HCT116 (cell line): ENCODE measurements at regions not wholly inside any gene's neighbourhood (a gene's known extent, or its start where the extent isn't known, plus 50 kb on each side); places are given as distances from the start of the nearest gene placed in this dataset.

Source experiments
- ATAC-seq: fragments of 200-7000 bp; cut with Tn5 transposase; 2 replicates; pipeline ENCODE4 v1.9.1; 2020; ENCODE audit warnings: mild to moderate bottlenecking, moderate library complexity
- BruUV-seq: library from RNA; stranded (reverse); fragments of 400-500 nt; replicated peaks from 2 replicates; lab custom pipeline; 2021; lab: Mats Ljungman, UMichigan
- CTCF ChIA-PET: fragments of 300-600 bp; sonication (Branson Sonifier 250); formaldehyde crosslinking; loops from one replicate; lab custom pipeline; 2021; ENCODE audit warnings: antibody characterized with exemption; lab: Charles Lee
- POLR2A ChIA-PET: fragments of 300-600, 350-600 bp; sonication (Branson Sonifier 250); formaldehyde crosslinking; loops from one replicate; lab custom pipeline; 2021; ENCODE audit warnings: antibody characterized with exemption; lab: Charles Lee
- RAD21 ChIA-PET, 2 experiments: fragments of 300-600 bp; sonication (Branson Sonifier 250); formaldehyde crosslinking; loops; one replicate each; lab custom pipeline; 2023; ENCODE audit warnings: low total read pairs in 2 of 2; ENCODE audit not compliant: uncharacterized antibody in 2 of 2, unreplicated experiment in 2 of 2, low non-redundant PET in 1 of 2; lab: Charles Lee
- DNase-seq: peaks from one replicate; pipeline ENCODE4 v3.0.0-alpha.2; 2010; ENCODE audit warnings: low read depth, low spot score
- H2AFZ ChIP-seq: fragments of 200-600 bp; shearing (Covaris generic), sonication (generic); 2 replicates; pipeline ENCODE4 v1.6.1; 2017; ENCODE audit warnings: low read depth, mixed run types, mixed read lengths, antibody characterized with exemption, low read length; ENCODE audit not compliant: poor library complexity, severe bottlenecking
- H3K27ac ChIP-seq: 2 replicates; pipeline ENCODE4 v1.5.1; 2012; ENCODE audit warnings: low read depth, low read length
- H3K27me3 ChIP-seq: fragments of 200-600 bp; sonication (generic); 2 replicates; pipeline ENCODE4 v1.6.1; 2016; ENCODE audit warnings: mixed run types, low read length, mixed read lengths; ENCODE audit not compliant: insufficient read depth
- H3K36me3 ChIP-seq, 2 experiments: fragments of 200-500 bp in 1 of 2; fragments of 200-600 bp in 1 of 2; sonication (Bioruptor generic) in 1 of 2; sonication (generic) in 1 of 2; 2 replicates each; pipeline versions ENCODE4 v1.5.1 to v1.6.1; 2014 to 2016; ENCODE audit warnings: low read length in 2 of 2, inconsistent platforms in 1 of 2, mixed read lengths in 1 of 2, mixed run types in 1 of 2; ENCODE audit not compliant: insufficient read depth in 2 of 2, control insufficient read depth in 1 of 2
- H3K4me1 ChIP-seq, 2 experiments: fragments of 200-600 bp in 1 of 2; sonication (generic) in 1 of 2; 2 replicates each; pipeline versions ENCODE4 v1.5.1 to v1.6.1; 2012 to 2017; ENCODE audit warnings: low read length in 2 of 2, inconsistent platforms in 1 of 2, mild to moderate bottlenecking in 1 of 2, mixed read lengths in 1 of 2, mixed run types in 1 of 2, moderate library complexity in 1 of 2; ENCODE audit not compliant: insufficient read depth in 2 of 2, control insufficient read depth in 1 of 2
- H3K4me2 ChIP-seq: fragments of 200-600 bp; sonication (generic); 2 replicates; pipeline ENCODE4 v1.6.1; 2017; ENCODE audit warnings: mixed run types, low read length, mixed read lengths
- H3K4me3 ChIP-seq, 2 experiments: fragments of 200-600 bp in 1 of 2; sonication (generic) in 1 of 2; replicated peaks in 1 of 2; 2 replicates each; pipeline ENCODE4 v1.5.1; 2011 to 2016; ENCODE audit warnings: low read length in 2 of 2, control low read depth in 1 of 2, low read depth in 1 of 2, mild to moderate bottlenecking in 1 of 2, mixed read lengths in 1 of 2, mixed run types in 1 of 2
- H3K79me2 ChIP-seq: fragments of 200-600 bp; sonication (generic); 2 replicates; pipeline ENCODE4 v1.6.1; 2017; ENCODE audit warnings: mild to moderate bottlenecking, mixed run types, low read length, moderate library complexity, mixed read lengths; ENCODE audit not compliant: insufficient read depth
- H3K9ac ChIP-seq: fragments of 200-600 bp; sonication (generic); 2 replicates; pipeline ENCODE4 v1.6.1; 2016; ENCODE audit warnings: low read length, mixed read lengths
- H3K9me2 ChIP-seq: fragments of 200-600 bp; sonication (generic), shearing (Covaris generic); 2 replicates; pipeline ENCODE4 v1.6.1; 2017; ENCODE audit warnings: mixed run types, mild to moderate bottlenecking, moderate library complexity; ENCODE audit not compliant: insufficient read depth
- H3K9me3 ChIP-seq, 2 experiments: fragments of 200-500 bp in 1 of 2; fragments of 200-600 bp in 1 of 2; sonication (Bioruptor generic) in 1 of 2; sonication (generic) in 1 of 2; 2 replicates each; pipeline ENCODE4 v1.6.1; 2014 to 2017; ENCODE audit warnings: low read length in 2 of 2, mixed read lengths in 2 of 2, inconsistent platforms in 1 of 2, low read depth in 1 of 2, mild to moderate bottlenecking in 1 of 2, mixed run types in 1 of 2, moderate library complexity in 1 of 2; ENCODE audit not compliant: control insufficient read depth in 1 of 2, insufficient read depth in 1 of 2
- H4K20me1 ChIP-seq: fragments of 200-600 bp; sonication (generic), shearing (Covaris generic); 2 replicates; pipeline ENCODE4 v1.6.1; 2017; ENCODE audit warnings: mixed run types, mild to moderate bottlenecking, moderate library complexity; ENCODE audit not compliant: insufficient read depth
- ATF3 ChIP-seq: IDR thresholded peaks from 2 replicates; pipeline ENCODE4 v1.6.1; 2012
- CBX3 ChIP-seq: IDR thresholded peaks from 2 replicates; pipeline ENCODE4 v1.6.1; 2012; ENCODE audit warnings: low read depth
- ELF1 ChIP-seq: IDR thresholded peaks from 2 replicates; pipeline ENCODE4 v1.6.1; 2012; ENCODE audit warnings: low read depth, borderline replicate concordance
- EZH2 ChIP-seq: fragments of 200-600 bp; sonication (generic); IDR thresholded peaks from 2 replicates; pipeline ENCODE4 v1.6.1; 2017; ENCODE audit warnings: antibody characterized with exemption, mixed run types
- EZH2phosphoT487 ChIP-seq: fragments of 200-600 bp; IDR thresholded peaks from 2 replicates; pipeline ENCODE4 v1.6.1; 2018; ENCODE audit warnings: antibody characterized with exemption, borderline replicate concordance
- FOSL1 ChIP-seq: IDR thresholded peaks from 2 replicates; pipeline ENCODE4 v1.6.1; 2012; ENCODE audit warnings: low read depth
- JUND ChIP-seq: IDR thresholded peaks from 2 replicates; pipeline ENCODE4 v1.6.1; 2012
- POLR2A ChIP-seq: IDR thresholded peaks from 2 replicates; pipeline ENCODE4 v1.7.0; 2011; ENCODE audit warnings: borderline replicate concordance; ENCODE audit not compliant: insufficient read depth, insufficient read length; ENCODE audit errors: extremely low read depth
- POLR2AphosphoS5 ChIP-seq: IDR thresholded peaks from 2 replicates; pipeline ENCODE4 v1.6.1; 2011; ENCODE audit warnings: mild to moderate bottlenecking, low read depth, low read length, moderate library complexity
- RAD21 ChIP-seq: IDR thresholded peaks from 2 replicates; pipeline ENCODE4 v1.6.1; 2012; ENCODE audit warnings: low read depth, mild to moderate bottlenecking
- REST ChIP-seq: IDR thresholded peaks from 2 replicates; pipeline ENCODE4 v1.6.1; 2012; ENCODE audit warnings: low read depth
- SIN3A ChIP-seq: IDR thresholded peaks from 2 replicates; pipeline ENCODE4 v1.6.1; 2012; ENCODE audit warnings: low read depth
- YY1 ChIP-seq: IDR thresholded peaks from 2 replicates; pipeline ENCODE4 v1.6.1; 2011; ENCODE audit warnings: low read length, low read depth, moderate library complexity, mild to moderate bottlenecking; ENCODE audit not compliant: insufficient replicate concordance; ENCODE audit errors: extremely low read depth
- ZBTB33 ChIP-seq: IDR thresholded peaks from 2 replicates; pipeline ENCODE4 v1.6.1; 2011; ENCODE audit warnings: mild to moderate bottlenecking, low read length, moderate library complexity; ENCODE audit not compliant: insufficient replicate concordance; ENCODE audit errors: extremely low read depth
- ZFX ChIP-seq: fragments of 450-650 bp; IDR thresholded peaks from 2 replicates; pipeline ENCODE4 v1.6.1; 2017
- ZNF274 ChIP-seq: fragments of 200-500 bp; sonication (Bioruptor generic); IDR thresholded peaks from 2 replicates; pipeline ENCODE4 v1.6.1; 2014; ENCODE audit warnings: mild to moderate bottlenecking, low read depth, low read length, inconsistent platforms
- intact Hi-C: fragments of 100-400 bp; cut with micrococcal nuclease; formaldehyde crosslinking; loops from 2 replicates; pipeline ENCODE4 v1.10.0; 2022

GRCh38 chr4:138961664-138962063 is 53.9 kb upstream of the NOCT start:
- H2AFZ ChIP-seq: no peak overlapping the region
- ChIA-PET POLR2A (no interaction called here), RAD21 (no interaction called here), CTCF (no interaction called here)
- no peak overlapping the region for H3K9ac ChIP-seq
- no peaks in the 10 kb centered on the region for H3K27me3 ChIP-seq
- no peak overlapping the region for H3K4me2 ChIP-seq
- H3K4me3 ChIP-seq: no peak overlapping the region
- no TSS peak for BruUV-seq
- TF ChIP-seq FOSL1 (no peak), EZH2phosphoT487 (no peak)
- H3K9me2 ChIP-seq: no peaks in the 10 kb centered on the region
- ATAC-seq: no peak
- no peak overlapping the region for H3K27ac ChIP-seq
- intact Hi-C loops: no loop called here
- DNase-seq: no peak
- no peaks in the 10 kb centered on the region for H3K9me3 ChIP-seq
- no peaks in the 10 kb centered on the region for H4K20me1 ChIP-seq
- H3K79me2 ChIP-seq: no peaks in the 10 kb centered on the region
- H3K4me1 ChIP-seq: no peaks in the 10 kb centered on the region
- no peaks in the 10 kb centered on the region for H3K36me3 ChIP-seq

GRCh38 chr4:138961129-138961528 is 54.5 kb upstream of the NOCT start:
- H3K4me3 ChIP-seq: no peak overlapping the region
- intact Hi-C loops: no loop called here
- H3K27me3 ChIP-seq: no peaks in the 10 kb centered on the region
- no peaks in the 10 kb centered on the region for H3K9me2 ChIP-seq
- ATAC-seq: no peak
- BruUV-seq: no TSS peak
- H3K36me3 ChIP-seq: no peaks in the 10 kb centered on the region
- no peak overlapping the region for H3K4me2 ChIP-seq
- ChIA-PET CTCF (no interaction called here), RAD21 (no interaction called here), POLR2A (no interaction called here)
- H4K20me1 ChIP-seq: no peaks in the 10 kb centered on the region
- H3K9me3 ChIP-seq: no peaks in the 10 kb centered on the region
- H3K9ac ChIP-seq: no peak overlapping the region
- H3K27ac ChIP-seq: no peak overlapping the region
- H3K79me2 ChIP-seq: no peaks in the 10 kb centered on the region
- H2AFZ ChIP-seq: no peak overlapping the region
- DNase-seq: no peak
- no peaks in the 10 kb centered on the region for H3K4me1 ChIP-seq
- TF ChIP-seq YY1: no peak
- TF ChIP-seq EZH2: no peak
- TF ChIP-seq CBX3: no peak
- no peak for TF ChIP-seq ZFX
- no peak for TF ChIP-seq ELF1
- TF ChIP-seq ZNF274: no peak
- no peak for TF ChIP-seq ATF3
- no peak for TF ChIP-seq JUND
- no peak for TF ChIP-seq POLR2A
- TF ChIP-seq RAD21: no peak
- no peak for TF ChIP-seq REST
- no peak for TF ChIP-seq SIN3A
- TF ChIP-seq POLR2AphosphoS5: no peak
- TF ChIP-seq ZBTB33: no peak
